ENCODE measurements at regions not wholly inside any gene's neighbourhood (a gene's known extent, or its start where the extent isn't known, plus 50 kb on each side); places are given as distances from the start of the nearest gene placed in this dataset.
"Not testable (repeated sequence)": the region's sequence is repeated elsewhere in the genome, so short reads cannot be mapped to it uniquely, and the experiment has no call there.

DNA sequence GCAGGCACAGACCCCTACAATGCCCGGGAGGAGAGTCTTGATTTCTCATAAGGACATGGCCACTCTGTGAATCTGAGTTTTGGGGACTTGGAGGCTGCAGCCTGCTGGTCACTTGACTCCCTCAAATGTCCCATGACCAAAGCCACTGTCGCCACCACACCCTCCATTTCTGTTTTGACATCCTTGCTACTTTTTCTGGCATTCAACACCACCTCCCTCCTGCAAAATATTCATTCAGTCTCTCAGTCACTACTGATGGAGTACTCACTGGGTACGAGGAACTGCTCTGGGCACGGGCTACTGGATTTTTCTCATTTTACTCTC is 208.6 kb upstream of the HAAO start:
- DNase-seq (ENCODE audit: low spot score) = no peak

DNA sequence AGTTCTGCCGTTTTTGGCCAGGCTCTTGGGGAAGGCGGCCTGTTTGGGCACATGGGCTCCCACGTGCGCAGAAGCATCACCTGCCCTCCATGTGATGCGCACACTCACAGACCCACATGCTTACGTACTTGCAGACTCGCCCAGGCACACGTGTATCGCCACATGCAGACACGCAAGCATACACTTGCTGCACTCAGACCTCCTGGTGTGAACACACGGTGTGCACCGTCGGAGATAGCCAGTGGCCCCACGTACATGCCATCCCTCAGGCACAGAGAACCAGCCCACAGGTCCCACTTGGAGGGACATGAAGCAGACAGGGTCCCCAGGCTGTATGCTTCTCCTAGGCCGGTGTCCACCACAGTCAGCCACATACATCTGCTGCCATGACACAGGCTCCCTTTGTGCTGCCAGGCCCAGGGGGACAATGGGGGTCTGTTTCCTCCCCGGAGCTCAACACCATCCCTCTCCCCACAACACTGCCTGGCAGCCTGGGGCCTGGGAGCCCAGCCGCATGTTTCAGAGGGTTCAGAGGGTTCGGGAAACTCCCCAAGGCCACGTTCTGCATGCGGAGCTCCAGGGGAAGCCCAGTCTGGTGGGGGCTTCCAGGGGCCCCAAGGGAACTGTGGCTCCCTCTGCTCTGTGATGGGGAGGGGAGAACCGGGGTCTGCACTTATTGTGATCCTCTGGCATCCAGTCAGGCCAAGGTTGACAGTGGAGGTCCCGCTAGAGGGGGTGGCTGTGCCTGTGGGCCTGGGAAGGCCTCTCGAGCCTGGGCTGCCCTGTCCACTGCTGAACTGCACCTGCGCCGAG is 208.1 kb upstream of the HAAO start:
- TF ChIP-seq, protein P1, sequence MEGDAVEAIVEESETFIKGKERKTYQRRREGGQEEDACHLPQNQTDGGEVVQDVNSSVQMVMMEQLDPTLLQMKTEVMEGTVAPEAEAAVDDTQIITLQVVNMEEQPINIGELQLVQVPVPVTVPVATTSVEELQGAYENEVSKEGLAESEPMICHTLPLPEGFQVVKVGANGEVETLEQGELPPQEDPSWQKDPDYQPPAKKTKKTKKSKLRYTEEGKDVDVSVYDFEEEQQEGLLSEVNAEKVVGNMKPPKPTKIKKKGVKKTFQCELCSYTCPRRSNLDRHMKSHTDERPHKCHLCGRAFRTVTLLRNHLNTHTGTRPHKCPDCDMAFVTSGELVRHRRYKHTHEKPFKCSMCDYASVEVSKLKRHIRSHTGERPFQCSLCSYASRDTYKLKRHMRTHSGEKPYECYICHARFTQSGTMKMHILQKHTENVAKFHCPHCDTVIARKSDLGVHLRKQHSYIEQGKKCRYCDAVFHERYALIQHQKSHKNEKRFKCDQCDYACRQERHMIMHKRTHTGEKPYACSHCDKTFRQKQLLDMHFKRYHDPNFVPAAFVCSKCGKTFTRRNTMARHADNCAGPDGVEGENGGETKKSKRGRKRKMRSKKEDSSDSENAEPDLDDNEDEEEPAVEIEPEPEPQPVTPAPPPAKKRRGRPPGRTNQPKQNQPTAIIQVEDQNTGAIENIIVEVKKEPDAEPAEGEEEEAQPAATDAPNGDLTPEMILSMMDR (IDR thresholded peaks at IDR 0.05; ENCODE audit: extremely low read depth, missing control alignments) = no peak
- peak; percentile 49 for DNase-seq (ENCODE audit: low spot score)

More for the DNA sequence above, 208.6 kb upstream of the HAAO start:
- TF ChIP-seq, protein P1 (IDR thresholded peaks at IDR 0.05; ENCODE audit: extremely low read depth, missing control alignments) = no peak

DNA sequence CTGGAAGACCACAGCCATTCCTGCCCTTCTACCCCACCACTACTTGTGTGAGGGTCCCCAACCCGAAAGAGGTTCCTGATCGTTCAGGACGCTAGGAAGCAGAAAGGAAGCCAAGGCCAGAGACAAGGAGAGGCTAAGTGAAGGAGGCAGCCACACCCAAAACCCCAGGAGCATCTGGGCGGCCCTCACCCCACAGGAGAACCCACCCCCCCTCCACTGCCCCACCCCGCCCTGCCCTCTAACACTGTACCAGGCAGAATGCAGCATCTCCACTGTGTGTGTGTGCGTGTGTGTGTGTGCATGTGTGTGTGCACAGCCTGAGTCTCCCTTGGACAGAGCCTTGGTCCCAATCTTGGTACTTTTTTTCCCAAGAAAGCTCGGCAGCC is 207.5 kb upstream of the HAAO start:
- DNase-seq (ENCODE audit: low spot score) = no peak
- TF ChIP-seq, protein P1 (IDR thresholded peaks at IDR 0.05; ENCODE audit: extremely low read depth, missing control alignments) = no peak

DNA sequence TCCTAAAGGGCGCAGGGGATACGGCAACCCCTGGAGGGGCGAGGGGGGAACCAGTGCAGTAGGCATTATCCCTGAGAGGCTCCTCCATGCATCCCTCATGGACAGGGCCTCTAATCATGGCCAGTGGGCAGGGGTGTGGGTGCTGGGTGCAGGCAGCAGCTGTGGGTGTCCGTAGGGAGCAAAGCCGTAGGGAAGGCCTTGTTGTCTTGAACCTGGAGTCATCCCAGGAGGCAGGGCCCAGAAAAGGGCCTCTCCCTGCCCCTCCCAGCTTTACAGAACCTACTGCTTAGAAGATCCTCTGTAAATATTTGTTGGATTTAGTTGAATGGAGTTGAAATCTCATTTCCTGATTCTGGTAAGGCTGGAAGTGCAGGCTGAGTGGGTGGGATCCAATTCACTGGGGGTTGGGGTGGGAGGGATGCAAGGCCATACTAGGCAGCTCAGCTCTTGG is 207.0 kb upstream of the HAAO start:
- TF ChIP-seq, protein P1 (IDR thresholded peaks at IDR 0.05; ENCODE audit: extremely low read depth, missing control alignments) = no peak
- DNase-seq (ENCODE audit: low spot score) = no peak

DNA sequence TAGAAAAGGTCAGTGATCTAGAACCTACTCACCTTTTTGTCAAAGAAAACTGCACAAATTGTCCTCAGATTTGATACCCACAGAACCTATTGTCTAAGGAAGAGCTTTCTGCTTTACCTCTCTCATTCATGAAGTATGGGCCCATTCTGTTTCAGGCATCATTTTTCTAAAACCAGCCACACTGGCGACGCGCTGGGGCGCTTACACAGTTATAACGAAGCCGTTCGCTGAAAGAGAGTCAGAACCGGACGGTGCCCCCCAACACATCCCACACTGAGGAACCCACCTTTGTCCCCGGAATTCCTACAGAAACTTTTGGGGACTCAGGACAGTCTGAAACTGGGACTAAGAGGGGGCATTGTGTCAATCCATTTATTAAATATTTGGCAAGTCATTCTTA is 206.3 kb upstream of the HAAO start:
- DNase-seq (ENCODE audit: low spot score) = no peak
- TF ChIP-seq, protein P1 (IDR thresholded peaks at IDR 0.05; ENCODE audit: extremely low read depth, missing control alignments) = no peak

DNA sequence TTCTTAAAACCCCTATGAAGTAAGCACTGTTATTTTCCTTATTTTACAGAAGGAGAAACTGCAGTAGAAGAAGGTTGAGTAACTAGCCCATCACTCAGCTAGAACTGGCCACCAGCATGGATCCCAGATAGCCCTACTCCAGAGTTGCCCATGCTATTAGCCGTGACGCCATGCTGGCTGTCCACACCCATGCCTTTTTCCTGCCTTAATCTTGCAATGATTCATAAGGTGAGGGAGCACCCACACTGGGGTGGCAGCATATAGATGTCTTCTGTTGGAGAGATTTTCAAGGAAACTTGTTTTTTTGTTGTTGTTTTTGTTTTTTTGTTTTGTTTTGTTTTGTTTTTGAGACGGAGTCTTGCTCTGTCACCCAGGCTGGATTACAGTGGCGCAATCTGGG is 204.1 kb upstream of the HAAO start:
- no peak for DNase-seq (ENCODE audit: low spot score)
- TF ChIP-seq, protein P1 (IDR thresholded peaks at IDR 0.05; ENCODE audit: extremely low read depth, missing control alignments) = no peak

DNA sequence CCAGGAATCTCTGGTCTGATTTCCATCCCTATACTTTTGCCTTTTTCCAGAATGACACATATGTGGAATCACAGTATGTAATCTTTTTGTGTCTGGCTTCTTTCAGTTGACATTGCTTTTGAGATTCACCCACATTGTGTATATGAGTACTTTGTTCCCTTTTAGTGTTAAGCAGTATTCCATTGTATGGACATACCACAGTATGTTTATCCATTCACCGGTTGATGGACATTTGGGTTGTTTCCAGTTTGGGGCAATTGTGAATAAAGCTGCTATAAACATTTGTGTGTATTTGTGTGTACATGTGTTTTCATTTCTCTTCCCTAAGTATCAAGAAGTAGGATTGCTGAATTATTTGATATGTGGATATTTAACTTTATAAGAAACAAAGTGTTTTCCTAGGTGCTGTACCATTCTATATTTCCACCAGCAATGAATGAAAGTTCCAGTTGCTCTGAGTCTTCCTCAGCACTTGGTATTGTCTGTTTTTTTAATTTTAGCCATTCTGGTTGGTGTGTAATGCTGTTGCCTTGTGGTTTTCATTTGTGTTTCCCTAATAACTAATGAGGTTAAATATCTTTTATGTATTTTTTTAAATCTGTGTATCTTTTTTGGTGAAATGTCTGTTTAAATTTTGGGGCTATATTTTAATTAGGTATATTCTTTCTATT is 203.5 kb upstream of the HAAO start:
- no peak for DNase-seq (ENCODE audit: low spot score)

DNA sequence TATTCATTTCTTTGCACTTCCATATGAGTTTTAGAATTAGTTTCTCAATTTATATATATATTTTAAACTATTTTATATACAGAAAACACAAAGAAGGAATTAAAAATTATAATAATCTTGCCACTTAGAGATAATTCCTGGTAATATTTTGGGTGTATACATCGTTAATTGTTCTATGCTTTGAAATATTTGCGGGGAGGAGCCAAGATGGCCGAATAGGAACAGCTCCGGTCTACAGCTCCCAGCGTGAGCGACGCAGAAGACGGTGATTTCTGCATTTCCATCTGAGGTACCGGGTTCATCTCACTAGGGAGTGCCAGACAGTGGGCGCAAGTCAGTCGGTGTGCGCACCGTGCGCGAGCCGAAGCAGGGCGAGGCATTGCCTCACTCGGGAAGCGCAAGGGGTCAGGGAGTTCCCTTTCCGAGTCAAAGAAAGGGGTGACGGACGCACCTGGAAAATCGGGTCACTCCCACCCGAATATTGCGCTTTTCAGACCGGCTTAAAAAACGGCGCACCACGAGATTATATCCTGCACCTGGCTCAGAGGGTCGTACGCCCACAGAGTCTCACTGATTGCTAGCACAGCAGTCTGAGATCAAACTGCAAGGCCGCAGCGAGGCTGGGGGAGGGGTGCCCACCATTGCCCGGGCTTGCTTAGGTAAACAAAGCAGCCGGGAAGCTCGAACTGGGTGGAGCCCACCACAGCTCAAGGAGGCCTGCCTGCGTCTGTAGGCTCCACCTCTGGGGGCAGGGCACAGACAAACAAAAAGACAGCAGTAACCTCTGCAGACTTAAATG is 197.1 kb upstream of the HAAO start:
- not testable (repeated sequence) for DNase-seq (ENCODE audit: low spot score)

More for the DNA sequence above, 203.5 kb upstream of the HAAO start:
- TF ChIP-seq, protein P1 (IDR thresholded peaks at IDR 0.05; ENCODE audit: extremely low read depth, missing control alignments) = no peak

DNA sequence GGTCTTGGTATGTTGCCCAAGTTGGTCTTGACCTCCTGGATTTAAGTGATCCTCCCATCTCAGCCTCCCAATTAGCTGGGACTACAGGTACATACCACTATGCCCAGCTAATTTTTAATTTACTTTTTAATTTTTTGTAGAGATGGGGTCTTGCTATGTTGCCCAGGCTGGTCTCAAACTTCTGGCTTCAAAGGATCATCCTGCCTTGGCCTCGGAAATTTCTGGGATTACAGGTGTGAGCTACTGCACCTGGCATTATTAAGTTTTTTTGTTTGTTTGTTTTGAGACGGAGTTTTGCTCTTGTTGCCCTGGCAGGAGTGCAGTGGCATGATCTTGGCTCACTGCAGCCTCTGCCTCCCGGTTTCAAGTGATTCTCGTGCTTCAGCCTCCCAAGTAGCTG is 195.7 kb upstream of the HAAO start:
- DNase-seq (ENCODE audit: low spot score) = not testable (repeated sequence)

All from GM20000 (cell line).